H1 (cell line): ENCODE measurements at regions not wholly inside any gene's neighbourhood (a gene's known extent, or its start where the extent isn't known, plus 50 kb on each side); places are given as distances from the start of the nearest gene placed in this dataset.

Experiments used
- CTCF ChIA-PET: fragments of 300-600 bp; sonication (Branson Sonifier 250); formaldehyde crosslinking; loops from one replicate; lab custom pipeline; 2021; ENCODE audit not compliant: partially characterized antibody; lab: Charles Lee
- POLR2A ChIA-PET: fragments of 300-600 bp; sonication (Branson Sonifier 250); formaldehyde crosslinking; loops from one replicate; lab custom pipeline; 2021; ENCODE audit warnings: inconsistent platforms; ENCODE audit not compliant: partially characterized antibody; lab: Charles Lee
- DNase-seq, 2 experiments: peaks; one replicate each; pipeline versions ENCODE4 v3.0.0 to v3.0.0-alpha.2; 2010 to 2022; ENCODE audit warnings: low spot score in 2 of 2, low read depth in 1 of 2, mixed read lengths in 1 of 2
- FAIRE-seq: peaks from 2 replicates; lab custom pipeline; 2011; peaks lifted over from hg19 to GRCh38; lab: Jason Lieb, UNC
- H2AFZ ChIP-seq: 2 replicates; pipeline ENCODE4 v1.8.1; 2012; ENCODE audit warnings: low read length, inconsistent platforms
- H2AK5ac ChIP-seq: 2 replicates; pipeline ENCODE4 v1.6.1; 2013; ENCODE audit warnings: low read depth, low read length
- H2BK120ac ChIP-seq: replicated peaks from 2 replicates; pipeline ENCODE3; 2013; ENCODE audit warnings: low read depth, low read length, inconsistent platforms
- H2BK12ac ChIP-seq: 2 replicates; pipeline ENCODE4 v1.6.1; 2013; ENCODE audit warnings: low read depth, low read length
- H2BK15ac ChIP-seq: 2 replicates; pipeline ENCODE4 v1.6.1; 2013; ENCODE audit warnings: low read length
- H2BK20ac ChIP-seq: 2 replicates; pipeline ENCODE4 v1.6.1; 2013; ENCODE audit warnings: low read length
- H2BK5ac ChIP-seq: 2 replicates; pipeline ENCODE4 v1.6.1; 2013; ENCODE audit warnings: low read depth, low read length
- H3K14ac ChIP-seq: 2 replicates; pipeline ENCODE4 v1.6.1; 2013; ENCODE audit warnings: inconsistent platforms; ENCODE audit not compliant: insufficient read length
- H3K18ac ChIP-seq: 2 replicates; pipeline ENCODE4 v1.6.1; 2013; ENCODE audit warnings: low read length; ENCODE audit errors: extremely low read depth
- H3K23ac ChIP-seq: 2 replicates; pipeline ENCODE4 v1.6.1; 2013; ENCODE audit warnings: inconsistent platforms; ENCODE audit not compliant: insufficient read length
- H3K23me2 ChIP-seq: 2 replicates; pipeline ENCODE4 v1.6.1; 2013; ENCODE audit warnings: low read depth, low read length
- H3K27ac ChIP-seq: 2 replicates; pipeline ENCODE4 v1.6.1; 2011; ENCODE audit warnings: low read depth, low read length, inconsistent platforms
- H3K27me3 ChIP-seq, 4 experiments: replicated peaks in 1 of 4; 1 replicate in 1 of 4; 2 replicates in 3 of 4; pipeline versions ENCODE4 v1.6.1 to v1.8.1; 2011 to 2013; ENCODE audit warnings: low read length in 3 of 4, mild to moderate bottlenecking in 3 of 4, inconsistent platforms in 2 of 4, mixed read lengths in 2 of 4, moderate library complexity in 1 of 4; ENCODE audit not compliant: control insufficient read depth in 3 of 4, insufficient read depth in 3 of 4; ENCODE audit errors: extremely low read depth in 1 of 4
- H3K36me3 ChIP-seq, 4 experiments: 2 replicates each; pipeline versions ENCODE4 v1.6.1 to v1.8.1; 2011 to 2013; ENCODE audit warnings: mild to moderate bottlenecking in 4 of 4, low read length in 3 of 4, moderate library complexity in 2 of 4, control low read depth in 1 of 4, inconsistent platforms in 1 of 4; ENCODE audit not compliant: insufficient read depth in 4 of 4, control insufficient read depth in 2 of 4
- H3K4ac ChIP-seq: replicated peaks from 2 replicates; pipeline ENCODE3; 2013; ENCODE audit warnings: low read length, low read depth, mixed read lengths, inconsistent platforms; ENCODE audit not compliant: insufficient read length
- H3K4me1 ChIP-seq, 4 experiments: replicated peaks in 1 of 4; 1 replicate in 1 of 4; 2 replicates in 3 of 4; pipeline versions ENCODE4 v1.6.1 to v1.8.1; 2011 to 2013; ENCODE audit warnings: low read length in 3 of 4, inconsistent platforms in 2 of 4, mixed read lengths in 1 of 4; ENCODE audit not compliant: insufficient read depth in 4 of 4, control insufficient read depth in 3 of 4
- H3K4me2 ChIP-seq, 2 experiments: 2 replicates each; pipeline versions ENCODE4 v1.6.1 to v1.8.1; 2011 to 2013; ENCODE audit warnings: low read depth in 2 of 2, low read length in 2 of 2, control low read depth in 1 of 2, inconsistent platforms in 1 of 2, mild to moderate bottlenecking in 1 of 2; ENCODE audit not compliant: insufficient read depth in 1 of 2
- H3K4me3 ChIP-seq, 4 experiments: fragments of 200-600, 300-600 bp in 1 of 4; sonication (generic), shearing (Covaris generic), sonication (Bioruptor Twin) in 1 of 4; 2 replicates each; pipeline versions ENCODE4 v1.5.1 to v1.8.1; 2011 to 2016; ENCODE audit warnings: low read length in 4 of 4, low read depth in 3 of 4, control low read depth in 2 of 4, inconsistent platforms in 2 of 4, mild to moderate bottlenecking in 2 of 4, mixed read lengths in 1 of 4, moderate library complexity in 1 of 4; ENCODE audit not compliant: insufficient read depth in 2 of 4; ENCODE audit errors: extremely low read depth in 1 of 4
- H3K56ac ChIP-seq: replicated peaks from 2 replicates; pipeline ENCODE3; 2013; ENCODE audit warnings: low read depth, mild to moderate bottlenecking, mixed read lengths, low read length, inconsistent platforms; ENCODE audit not compliant: insufficient read length
- H3K79me1 ChIP-seq: 2 replicates; pipeline ENCODE4 v1.6.1; 2013; ENCODE audit warnings: low read depth, low read length, control low read depth
- H3K79me2 ChIP-seq, 2 experiments: 2 replicates each; pipeline versions ENCODE4 v1.6.1 to v1.8.1; 2012 to 2013; ENCODE audit warnings: low read length in 2 of 2, mild to moderate bottlenecking in 2 of 2, inconsistent platforms in 1 of 2; ENCODE audit not compliant: insufficient read depth in 2 of 2, control insufficient read depth in 1 of 2
- H3K9ac ChIP-seq, 4 experiments: replicated peaks in 1 of 4; 1 replicate in 1 of 4; 2 replicates in 3 of 4; pipeline versions ENCODE4 v1.6.1 to v1.8.1; 2011 to 2013; ENCODE audit warnings: low read depth in 3 of 4, low read length in 3 of 4, control low read depth in 2 of 4, mild to moderate bottlenecking in 2 of 4, moderate library complexity in 2 of 4, inconsistent platforms in 1 of 4; ENCODE audit errors: extremely low read depth in 1 of 4
- H3K9me3 ChIP-seq, 2 experiments: 2 replicates each; pipeline versions ENCODE4 v1.6.1 to v1.8.1; 2012 to 2013; ENCODE audit warnings: mild to moderate bottlenecking in 2 of 2, moderate library complexity in 2 of 2, control low read depth in 1 of 2, inconsistent platforms in 1 of 2, low read depth in 1 of 2, low read length in 1 of 2, mixed read lengths in 1 of 2; ENCODE audit not compliant: insufficient read depth in 2 of 2
- H4K20me1 ChIP-seq, 2 experiments: replicated peaks in 1 of 2; 2 replicates each; pipeline versions ENCODE3 to v1.8.1; 2011 to 2013; ENCODE audit warnings: inconsistent platforms in 2 of 2, low read length in 2 of 2, mild to moderate bottlenecking in 1 of 2; ENCODE audit not compliant: insufficient read depth in 2 of 2, control insufficient read depth in 1 of 2
- H4K5ac ChIP-seq: 2 replicates; pipeline ENCODE4 v1.6.1; 2013; ENCODE audit warnings: low read length, low read depth, mixed read lengths, inconsistent platforms; ENCODE audit not compliant: insufficient read length
- H4K8ac ChIP-seq: 2 replicates; pipeline ENCODE4 v1.8.0; 2013; ENCODE audit warnings: mild to moderate bottlenecking, moderate library complexity, low read length, inconsistent platforms; ENCODE audit not compliant: insufficient read depth; ENCODE audit errors: extremely low read depth
- H4K91ac ChIP-seq: replicated peaks from 2 replicates; pipeline ENCODE3; 2013; ENCODE audit warnings: low read length, mixed read lengths, inconsistent platforms; ENCODE audit not compliant: insufficient read length
- CHD1 ChIP-seq: IDR thresholded peaks from 2 replicates; pipeline ENCODE4 v1.6.1; 2012; ENCODE audit warnings: low read depth, low read length, improper control_type of control experiment
- PHF8 ChIP-seq: fragments of 200-600 bp; sonication (generic); conservative IDR thresholded peaks from 2 replicates; pipeline ENCODE4 v1.7.1; 2012; ENCODE audit warnings: low read depth, mild to moderate bottlenecking, inconsistent platforms, low read length, moderate library complexity
- RBBP5 ChIP-seq: IDR thresholded peaks from 2 replicates; pipeline ENCODE4 v1.7.1; 2012; ENCODE audit warnings: low read depth, mild to moderate bottlenecking, inconsistent platforms, low read length, moderate library complexity, borderline replicate concordance
- WGBS, 2 experiments: shearing (Covaris generic) in 1 of 2; methylation state at CpG; one replicate each; pipeline versions ENCODE4 v1.1.6 to v1.1.7; 2013 to 2015; ENCODE audit warnings: low lambda C conversion rate in 2 of 2, mixed read lengths in 2 of 2, inconsistent platforms in 1 of 2, low coverage in 1 of 2, missing lambda C conversion rate in 1 of 2; ENCODE audit not compliant: insufficient replicate concordance in 2 of 2, insufficient coverage in 1 of 2, insufficient read length in 1 of 2; ENCODE audit errors: extremely low coverage in 1 of 2, missing lambda C conversion rate in 1 of 2; 5-methylcytosine and 5-hydroxymethylcytosine counted together

GRCh38 chr5:20351849-20352248 is 363.8 kb upstream of the CDH18 start:
- ChIA-PET POLR2A (no interaction called here), CTCF (interaction anchor here (0.6 to 2.6 kb wide), 2 partner anchors 12 to 26 kb away, joined by 4 to 14 read pairs; no protein-coding TSS in a partner anchor)
- Histone ChIP-seq H3K23ac (no peak overlapping the region), H3K79me2 (no peaks in the 10 kb centered on the region), H3K4me2 (no peak overlapping the region), H2BK120ac (no peak overlapping the region), H3K18ac (no peak overlapping the region), H4K5ac (no peak overlapping the region), H3K14ac (no peak overlapping the region), H4K8ac (no peak overlapping the region), H2AK5ac (no peak overlapping the region), H3K23me2 (no peaks in the 10 kb centered on the region; the same call in 1 of the 2 replicates), H3K79me1 (no peaks in the 10 kb centered on the region), H2AFZ (no peak overlapping the region), H2BK15ac (no peak overlapping the region), H3K36me3 (no peaks in the 10 kb centered on the region), H3K56ac (no peak overlapping the region), H3K4ac (no peak overlapping the region), H2BK12ac (no peak overlapping the region), H2BK20ac (no peak overlapping the region), H3K9me3 (no peaks in the 10 kb centered on the region), H3K4me3 (no peak overlapping the region), H3K9ac (no peak overlapping the region), H3K27me3 (no peaks in the 10 kb centered on the region), H3K4me1 (no peaks in the 10 kb centered on the region), H2BK5ac (no peak overlapping the region), H4K20me1 (no peaks in the 10 kb centered on the region), H3K27ac (no peak overlapping the region), H4K91ac (no peak overlapping the region)
- no peak for FAIRE-seq
- 94% methylated on average over 3 of the region's 3 CpGs; no CpG with 5 or more reads in 1 of the 2 experiments for WGBS, 2 experiments
- TF ChIP-seq CHD1 (no peak), PHF8 (no peak), RBBP5 (no peak)
- no peak for DNase-seq
